MG63 (cell line): ENCODE measurements at regions not wholly inside any gene's neighbourhood (a gene's known extent, or its start where the extent isn't known, plus 50 kb on each side); places are given as distances from the start of the nearest gene placed in this dataset.

ENCODE experiments used
- DNase-seq: peaks from one replicate; pipeline ENCODE4 v3.0.0-alpha.2; 2020
- H3K27me3 ChIP-seq: fragments of 250-450 bp; sonication (Bioruptor Pico); 2 replicates; pipeline ENCODE4 v1.5.1; 2020; ENCODE audit warnings: mild to moderate bottlenecking, moderate library complexity
- H3K36me3 ChIP-seq: fragments of 250-450 bp; sonication (Bioruptor Pico); 2 replicates; pipeline ENCODE4 v1.5.1; 2020; ENCODE audit warnings: mild to moderate bottlenecking, moderate library complexity
- H3K4me3 ChIP-seq: fragments of 250-450 bp; sonication (Bioruptor Pico); 2 replicates; pipeline ENCODE4 v1.5.1; 2020; ENCODE audit warnings: mild to moderate bottlenecking, moderate library complexity
- H3K9me3 ChIP-seq: fragments of 250-450 bp; sonication (Bioruptor Pico); 2 replicates; pipeline ENCODE4 v1.5.1; 2020; ENCODE audit warnings: mild to moderate bottlenecking, moderate library complexity

- DNase-seq: no peak
- Histone ChIP-seq H3K4me3 (no peak overlapping the region), H3K9me3 (no peaks in the 10 kb centered on the region), H3K27me3 (no peaks in the 10 kb centered on the region; the same call in 1 of the 2 replicates), H3K36me3 (no peaks in the 10 kb centered on the region)
Observed at GRCh38 chr3:135448520-135448919, 517.0 kb upstream of the PPP2R3A start.

GRCh38 chr3:135449046-135449445 lies 516.5 kb upstream of the PPP2R3A start:
- Histone ChIP-seq H3K36me3 (no peaks in the 10 kb centered on the region), H3K27me3 (no peaks in the 10 kb centered on the region; the same call in 1 of the 2 replicates), H3K9me3 (no peaks in the 10 kb centered on the region), H3K4me3 (no peak overlapping the region)
- no peak for DNase-seq

DNA sequence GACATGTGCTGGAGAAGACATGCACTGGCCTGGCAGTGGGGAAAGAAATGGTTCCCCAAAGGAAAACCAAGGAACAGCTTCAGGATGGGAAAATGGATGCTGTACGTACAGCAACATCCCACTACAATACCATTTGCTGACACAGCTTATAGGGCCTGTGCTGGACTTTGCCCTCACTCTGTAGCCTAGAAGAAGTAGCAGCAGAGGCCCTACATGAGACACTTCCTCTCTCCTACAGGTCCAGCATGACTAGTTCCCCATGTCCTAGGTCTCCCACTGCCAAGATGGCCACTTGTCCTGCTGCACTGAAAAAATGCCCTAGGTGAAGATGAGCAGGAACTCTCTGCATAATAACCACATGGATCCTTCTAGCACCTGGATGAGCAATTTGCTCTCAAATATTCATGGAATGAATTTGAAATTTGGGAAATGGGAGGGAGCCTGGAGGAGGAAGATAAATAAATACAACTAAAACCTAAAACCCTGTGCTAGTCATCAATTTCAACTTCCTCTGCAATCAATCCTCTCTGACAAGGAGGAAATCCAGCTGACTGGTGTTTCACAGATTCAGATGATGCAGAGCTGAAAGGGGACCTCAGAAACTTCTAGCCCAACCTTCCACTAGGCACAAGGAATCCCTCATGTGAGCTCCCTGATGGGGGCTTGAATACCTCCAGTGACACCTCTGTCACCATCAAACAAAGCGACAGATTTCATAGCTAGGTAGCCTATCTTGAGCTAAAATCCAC lies 514.3 kb upstream of the PPP2R3A start:
- Histone ChIP-seq H3K9me3 (no peaks in the 10 kb centered on the region), H3K36me3 (no peaks in the 10 kb centered on the region), H3K27me3 (no peaks in the 10 kb centered on the region; the same call in 1 of the 2 replicates), H3K4me3 (no peak overlapping the region)
- no peak for DNase-seq

GRCh38 chr3:135452881-135453280 lies 512.6 kb upstream of the PPP2R3A start:
- DNase-seq: no peak

GRCh38 chr3:135453326-135453725 lies 512.2 kb upstream of the PPP2R3A start:
- no peak for DNase-seq
- H3K36me3 ChIP-seq: no peaks in the 10 kb centered on the region
- H3K4me3 ChIP-seq: no peak overlapping the region
- H3K9me3 ChIP-seq: no peaks in the 10 kb centered on the region
- no peaks in the 10 kb centered on the region; the same call in none of the 2 replicates for H3K27me3 ChIP-seq

More at GRCh38 chr3:135452881-135453280, 512.6 kb upstream of the PPP2R3A start:
- Histone ChIP-seq H3K27me3 (no peaks in the 10 kb centered on the region; the same call in none of the 2 replicates), H3K4me3 (no peak overlapping the region), H3K36me3 (no peaks in the 10 kb centered on the region), H3K9me3 (no peaks in the 10 kb centered on the region)

DNA sequence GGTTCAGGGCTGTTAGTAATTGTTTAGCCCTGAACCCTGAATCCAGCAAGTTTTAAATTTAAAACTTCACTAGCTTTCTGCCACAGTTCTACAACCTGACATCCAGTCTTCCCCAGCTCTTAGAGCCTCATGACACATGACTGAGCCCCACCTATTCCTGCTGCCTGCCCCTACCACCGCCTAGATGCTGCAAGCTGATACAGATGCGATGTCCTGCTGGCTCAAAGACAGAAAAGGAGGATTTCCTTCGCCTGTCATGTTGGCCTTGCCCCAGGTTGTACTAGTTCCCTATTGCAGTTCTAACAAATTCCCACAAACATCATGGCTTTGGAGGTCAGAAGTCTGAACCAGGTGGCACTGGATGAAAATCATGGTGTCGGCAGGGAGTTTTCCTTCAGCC lies 510.6 kb upstream of the PPP2R3A start:
- no peaks in the 10 kb centered on the region for H3K9me3 ChIP-seq
- no peak for DNase-seq
- no peaks in the 10 kb centered on the region for H3K36me3 ChIP-seq
- no peaks in the 10 kb centered on the region; the same call in none of the 2 replicates for H3K27me3 ChIP-seq
- H3K4me3 ChIP-seq: no peak overlapping the region

- Histone ChIP-seq H3K36me3 (no peaks in the 10 kb centered on the region), H3K4me3 (no peak overlapping the region)
- DNase-seq: no peak
Observed at GRCh38 chr3:135456108-135456790, 509.3 kb upstream of the PPP2R3A start.

DNA sequence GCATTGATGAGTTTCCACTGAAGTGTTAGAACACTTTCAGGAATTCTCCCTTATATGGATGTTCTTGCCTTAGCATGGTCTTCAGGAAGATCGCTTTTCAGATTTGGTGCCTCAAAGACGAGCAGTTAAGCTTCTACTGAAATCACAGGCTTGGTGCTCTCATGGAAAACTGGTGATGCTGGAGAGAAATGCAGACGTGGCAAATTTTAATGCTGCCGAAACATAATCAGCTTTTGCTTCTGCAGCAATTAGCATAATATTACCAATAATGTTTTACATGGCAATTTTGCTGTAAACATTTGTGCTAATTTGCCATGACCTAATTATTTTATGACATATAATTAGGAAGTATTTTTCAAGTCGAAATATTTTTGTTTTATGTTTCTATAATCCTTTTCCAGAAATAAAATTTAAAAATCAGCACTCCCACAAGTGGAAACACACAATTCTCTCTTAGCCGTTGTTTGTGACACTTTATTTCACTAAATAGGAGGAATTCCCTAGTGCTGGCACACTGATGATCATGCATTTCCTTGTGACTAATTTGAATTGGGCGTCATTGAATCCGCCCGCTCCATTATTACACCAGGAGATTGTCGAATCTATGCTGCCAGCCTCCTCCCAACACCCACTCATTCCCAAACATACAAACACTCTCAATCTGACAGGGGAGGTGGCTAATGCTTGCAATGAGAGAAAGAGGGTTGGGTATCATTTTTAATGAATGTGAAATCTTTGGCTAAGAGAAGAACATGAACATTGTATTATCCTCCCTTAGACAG lies 506.8 kb upstream of the PPP2R3A start:
- H3K27me3 ChIP-seq: no peaks in the 10 kb centered on the region; the same call in none of the 2 replicates
- no peak for DNase-seq

More at GRCh38 chr3:135456108-135456790, 509.3 kb upstream of the PPP2R3A start:
- Histone ChIP-seq H3K9me3 (no peaks in the 10 kb centered on the region), H3K27me3 (no peaks in the 10 kb centered on the region; the same call in none of the 2 replicates)

DNA sequence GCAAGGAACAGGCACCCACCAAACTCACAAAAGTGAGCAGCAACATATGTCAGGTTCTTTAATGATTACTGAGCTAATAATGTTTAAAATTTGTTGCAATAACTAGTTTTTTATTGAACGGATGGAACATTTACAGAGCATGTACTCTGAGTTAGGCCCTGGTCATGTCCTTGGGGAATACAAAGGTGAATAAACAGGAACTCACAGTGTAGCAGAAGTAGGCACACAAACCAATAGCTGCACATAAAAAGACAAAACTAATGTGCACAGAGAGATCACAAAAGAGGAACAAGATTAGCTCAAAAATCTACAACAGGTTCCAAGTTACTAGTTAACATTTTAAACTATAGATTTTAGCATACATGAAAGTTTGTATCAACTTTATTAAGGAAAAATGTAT lies 505.3 kb upstream of the PPP2R3A start:
- no peaks in the 10 kb centered on the region for H3K36me3 ChIP-seq
- H3K4me3 ChIP-seq: no peak overlapping the region
- H3K9me3 ChIP-seq: no peaks in the 10 kb centered on the region
- no peak for DNase-seq
- H3K27me3 ChIP-seq: no peaks in the 10 kb centered on the region; the same call in none of the 2 replicates

More for the DNA sequence above, 506.8 kb upstream of the PPP2R3A start:
- H3K4me3 ChIP-seq: no peak overlapping the region
- H3K9me3 ChIP-seq: no peaks in the 10 kb centered on the region
- no peaks in the 10 kb centered on the region for H3K36me3 ChIP-seq

DNA sequence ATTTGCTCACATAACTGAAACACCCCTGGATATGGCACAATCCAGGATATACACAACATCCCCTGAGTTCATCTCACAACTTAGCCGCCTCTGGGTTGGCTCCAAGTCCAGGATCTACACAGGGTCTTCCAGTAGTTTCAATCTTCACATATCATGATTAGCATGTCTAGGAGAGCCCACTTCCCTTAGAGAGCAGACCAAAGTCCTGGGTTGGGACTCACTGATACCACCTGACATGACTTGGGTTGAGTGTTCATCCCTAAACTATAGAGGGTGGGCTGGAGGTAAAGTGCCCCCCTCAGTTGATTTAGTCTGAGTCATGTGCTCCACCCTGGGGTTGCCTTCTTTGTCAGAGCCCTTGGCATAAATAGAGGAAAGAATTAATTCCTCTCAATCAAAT lies 493.6 kb upstream of the PPP2R3A start:
- H3K36me3 ChIP-seq: no peaks in the 10 kb centered on the region
- H3K4me3 ChIP-seq: no peak overlapping the region
- peaks cover 14% of the 10 kb centered on the region for H3K27me3 ChIP-seq
- DNase-seq: no peak
- no peaks in the 10 kb centered on the region for H3K9me3 ChIP-seq

- Histone ChIP-seq H3K36me3 (no peaks in the 10 kb centered on the region), H3K4me3 (no peak overlapping the region), H3K27me3 (peaks cover 14% of the 10 kb centered on the region), H3K9me3 (no peaks in the 10 kb centered on the region)
- DNase-seq: no peak
Observed at GRCh38 chr3:135473449-135473848, 492.1 kb upstream of the PPP2R3A start.

GRCh38 chr3:135487261-135487660 lies 478.3 kb upstream of the PPP2R3A start:
- H3K36me3 ChIP-seq: no peaks in the 10 kb centered on the region
- H3K27me3 ChIP-seq: no peaks in the 10 kb centered on the region; the same call in 1 of the 2 replicates
- no peak for DNase-seq
- no peaks in the 10 kb centered on the region for H3K9me3 ChIP-seq
- no peak overlapping the region for H3K4me3 ChIP-seq

- no peak for DNase-seq
- Histone ChIP-seq H3K4me3 (no peak overlapping the region), H3K9me3 (no peaks in the 10 kb centered on the region), H3K36me3 (no peaks in the 10 kb centered on the region), H3K27me3 (no peaks in the 10 kb centered on the region; the same call in 1 of the 2 replicates)
Observed at GRCh38 chr3:135490219-135490915, 475.2 kb upstream of the PPP2R3A start.

- no peaks in the 10 kb centered on the region for H3K36me3 ChIP-seq
- no peaks in the 10 kb centered on the region for H3K9me3 ChIP-seq
- DNase-seq: peak; percentile 14
- H3K4me3 ChIP-seq: no peak overlapping the region
- H3K27me3 ChIP-seq: no peaks in the 10 kb centered on the region
Observed at GRCh38 chr3:135491491-135492205, 473.9 kb upstream of the PPP2R3A start.

DNA sequence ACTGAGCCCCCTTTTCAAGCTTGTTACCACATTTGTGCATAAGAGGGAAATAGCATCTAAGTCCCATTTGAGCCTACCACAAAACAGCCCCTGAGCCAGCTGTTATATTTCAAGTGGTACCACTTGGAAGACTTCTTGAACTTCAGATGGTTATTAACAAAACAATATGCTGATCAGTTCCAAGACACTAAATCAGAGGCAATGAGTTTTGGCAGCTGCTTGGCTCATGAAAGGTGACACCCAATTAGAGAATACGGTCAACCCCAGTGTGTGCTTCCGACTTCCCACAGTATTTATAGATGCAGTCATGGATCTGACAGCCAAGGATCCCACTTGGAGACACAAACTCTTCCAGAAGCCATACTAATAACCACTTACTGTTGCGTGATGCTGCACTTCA lies 469.6 kb upstream of the PPP2R3A start:
- H3K9me3 ChIP-seq: no peaks in the 10 kb centered on the region
- no peaks in the 10 kb centered on the region for H3K27me3 ChIP-seq
- no peak for DNase-seq
- no peaks in the 10 kb centered on the region for H3K36me3 ChIP-seq
- H3K4me3 ChIP-seq: no peak overlapping the region

GRCh38 chr3:135497979-135498378 lies 467.5 kb upstream of the PPP2R3A start:
- Histone ChIP-seq H3K27me3 (no peaks in the 10 kb centered on the region), H3K9me3 (no peaks in the 10 kb centered on the region), H3K36me3 (no peaks in the 10 kb centered on the region), H3K4me3 (no peak overlapping the region)
- no peak for DNase-seq
